Subcutaneous abdominal adipose tissue (tissue), 5 donors: ENCODE measurements at regions not wholly inside any gene's neighbourhood (a gene's known extent, or its start where the extent isn't known, plus 50 kb on each side); places are given as distances from the start of the nearest gene placed in this dataset.
A peak's percentile ranks its signal among the peaks of the same experiment; 100 is the strongest.

Experiments
- H3K27ac ChIP-seq: one replicate; pipeline ENCODE4 v1.7.0; 2013; ENCODE audit warnings: low read depth, mild to moderate bottlenecking, inconsistent platforms, low read length, moderate library complexity
- H3K27me3 ChIP-seq, 5 donors: one replicate each; pipeline ENCODE4 v1.7.0; 2013; ENCODE audit warnings: low read length in 5 of 5, inconsistent platforms in 1 of 5; ENCODE audit not compliant: control insufficient read depth in 5 of 5, insufficient read depth in 4 of 5
- H3K36me3 ChIP-seq, 5 donors: one replicate each; pipeline ENCODE4 v1.7.0; 2013; ENCODE audit warnings: low read length in 5 of 5; ENCODE audit not compliant: control insufficient read depth in 5 of 5, insufficient read depth in 5 of 5
- H3K4me1 ChIP-seq, 5 donors: one replicate each; pipeline ENCODE4 v1.7.0; 2013; ENCODE audit warnings: low read length in 5 of 5, mild to moderate bottlenecking in 3 of 5, moderate library complexity in 1 of 5; ENCODE audit not compliant: control insufficient read depth in 5 of 5, insufficient read depth in 5 of 5
- H3K4me3 ChIP-seq, 5 donors: one replicate each; pipeline ENCODE4 v1.7.0; 2013; ENCODE audit warnings: low read length in 5 of 5, low read depth in 1 of 5
- H3K9ac ChIP-seq, 5 donors: one replicate each; pipeline ENCODE4 v1.7.0; 2013; ENCODE audit warnings: low read length in 5 of 5, mild to moderate bottlenecking in 4 of 5, moderate library complexity in 3 of 5
- H3K9me3 ChIP-seq, 5 donors: one replicate each; pipeline ENCODE4 v1.7.0; 2013; ENCODE audit warnings: low read length in 5 of 5; ENCODE audit not compliant: control insufficient read depth in 5 of 5
- donor health status: healthy.
- donor health status: healthy.
- donor health status: healthy.
- donor health status: healthy.
- donor health status: healthy.

DNA sequence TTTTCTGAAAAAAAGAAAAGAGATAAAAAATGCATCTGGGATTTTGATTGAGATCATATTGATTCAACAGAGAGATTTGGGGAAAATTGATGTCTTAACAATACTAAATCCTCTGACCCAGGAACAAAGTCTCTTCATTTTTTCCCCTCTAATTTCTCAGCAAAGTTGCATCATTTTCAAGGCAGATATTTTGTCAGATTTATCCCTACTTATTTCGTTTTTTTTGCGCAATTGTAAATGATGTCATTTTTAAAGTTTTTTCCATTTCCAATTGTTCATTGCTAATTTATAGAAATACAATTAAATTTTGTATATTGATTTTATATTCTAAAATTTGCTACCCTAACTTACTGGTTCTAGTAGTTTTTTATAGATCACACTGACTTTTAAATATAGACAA lies 97.7 kb upstream of the TMEM170B start:
- Histone ChIP-seq H3K9ac (no peak overlapping the region), H3K36me3 (no peaks in the 10 kb centered on the region), H3K9me3 (no peaks in the 10 kb centered on the region), H3K27ac (no peak overlapping the region), H3K4me1 (peaks cover 0 to 20% (median 13%) of the 10 kb centered on the region in 5 donors), H3K27me3 (no peaks in the 10 kb centered on the region), H3K4me3 (no peak overlapping the region)

DNA sequence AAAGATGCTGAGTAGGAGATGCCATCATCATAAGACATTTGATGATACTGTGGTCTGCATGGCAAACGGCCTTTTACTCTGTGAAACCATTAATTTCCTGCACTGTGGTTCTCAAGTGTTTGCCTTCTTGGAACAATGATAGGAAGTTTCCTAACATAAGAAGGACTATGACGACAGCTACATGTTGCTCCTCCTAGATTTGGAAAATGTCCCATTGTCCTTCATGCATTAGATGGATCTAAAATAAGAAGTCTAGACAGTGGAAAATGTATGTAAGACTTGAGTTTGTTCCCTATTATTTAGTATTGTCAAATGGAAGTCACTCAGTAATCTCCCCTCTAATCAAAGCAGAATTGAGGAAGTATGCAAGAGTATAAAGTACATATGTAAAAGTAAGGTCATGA lies 98.5 kb upstream of the TMEM170B start:
- H3K36me3 ChIP-seq: no peaks in the 10 kb centered on the region
- H3K9ac ChIP-seq: no peak overlapping the region
- no peak overlapping the region for H3K27ac ChIP-seq
- H3K9me3 ChIP-seq: no peaks in the 10 kb centered on the region
- no peak overlapping the region for H3K4me3 ChIP-seq
- H3K27me3 ChIP-seq: no peaks in the 10 kb centered on the region
- peaks cover 0 to 28% (median 20%) of the 10 kb centered on the region in 5 donors for H3K4me1 ChIP-seq

DNA sequence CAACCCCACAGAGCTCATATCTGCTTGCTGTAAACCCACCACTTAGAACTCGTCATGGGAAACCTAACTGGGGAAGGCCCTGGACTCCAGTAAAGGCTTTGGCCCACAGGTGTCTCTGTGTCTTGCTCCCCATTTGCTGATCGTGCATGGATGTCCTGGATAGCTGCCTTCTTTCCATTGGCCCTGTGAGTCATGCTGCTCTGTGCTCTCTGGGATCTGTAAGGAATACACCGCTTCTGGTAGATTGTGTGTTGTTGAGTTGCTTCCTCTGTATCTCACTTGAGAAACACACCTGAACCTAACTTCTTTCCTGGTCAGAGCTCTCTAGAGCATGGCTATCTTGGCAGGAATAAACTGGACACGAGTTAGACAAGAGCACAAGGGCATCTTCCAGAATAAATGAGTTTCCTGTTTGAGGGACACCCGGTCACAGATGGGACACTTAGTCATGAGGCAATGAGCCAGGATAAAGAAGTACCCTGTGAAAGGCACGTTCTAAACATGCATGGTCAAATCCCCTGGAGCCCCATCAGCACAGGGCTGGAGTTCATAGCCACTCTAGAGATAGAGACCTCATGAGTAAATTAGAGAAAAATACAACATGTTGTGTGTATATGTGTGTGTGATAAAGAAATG lies 99.6 kb upstream of the TMEM170B start:
- Histone ChIP-seq H3K9me3 (no peaks in the 10 kb centered on the region), H3K27ac (no peak overlapping the region), H3K4me1 (peaks cover 0 to 38% (median 30%) of the 10 kb centered on the region in 5 donors), H3K4me3 (no peak overlapping the region), H3K36me3 (no peaks in the 10 kb centered on the region), H3K9ac (no peak overlapping the region), H3K27me3 (no peaks in the 10 kb centered on the region)

DNA sequence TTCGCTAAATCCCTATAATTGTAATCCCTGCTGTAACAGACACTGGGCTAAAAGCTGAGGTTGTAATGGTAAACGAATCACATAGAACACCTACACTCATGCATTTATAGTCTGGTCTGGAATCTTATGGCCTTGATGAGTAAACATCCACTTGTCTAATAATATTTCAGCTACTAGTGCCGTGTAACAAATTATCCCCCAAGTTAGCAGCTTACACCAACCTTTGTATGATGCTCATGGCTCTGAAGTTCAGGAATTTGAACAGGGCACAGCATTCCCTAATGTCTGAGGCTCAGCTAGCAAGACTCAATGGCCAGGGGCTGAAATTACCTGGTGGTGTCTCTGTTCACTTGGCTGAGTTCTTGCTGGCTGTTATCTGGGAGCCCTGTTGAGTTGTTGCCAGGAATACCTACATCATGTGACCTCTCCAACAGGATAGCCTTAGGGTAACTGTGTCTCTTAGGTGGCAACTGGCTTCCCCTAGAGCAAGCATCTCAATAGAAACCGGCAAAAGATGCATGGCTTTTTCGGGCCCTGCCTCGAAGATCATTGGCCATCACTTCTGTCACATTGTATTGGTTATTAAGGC lies 100.9 kb upstream of the TMEM170B start:
- H3K9ac ChIP-seq: no peak overlapping the region
- no peak overlapping the region for H3K27ac ChIP-seq
- no peaks in the 10 kb centered on the region for H3K27me3 ChIP-seq
- no peak overlapping the region for H3K4me3 ChIP-seq
- H3K9me3 ChIP-seq: no peaks in the 10 kb centered on the region
- no peaks in the 10 kb centered on the region for H3K36me3 ChIP-seq
- H3K4me1 ChIP-seq: peaks cover 0 to 48% (median 43%) of the 10 kb centered on the region in 5 donors

DNA sequence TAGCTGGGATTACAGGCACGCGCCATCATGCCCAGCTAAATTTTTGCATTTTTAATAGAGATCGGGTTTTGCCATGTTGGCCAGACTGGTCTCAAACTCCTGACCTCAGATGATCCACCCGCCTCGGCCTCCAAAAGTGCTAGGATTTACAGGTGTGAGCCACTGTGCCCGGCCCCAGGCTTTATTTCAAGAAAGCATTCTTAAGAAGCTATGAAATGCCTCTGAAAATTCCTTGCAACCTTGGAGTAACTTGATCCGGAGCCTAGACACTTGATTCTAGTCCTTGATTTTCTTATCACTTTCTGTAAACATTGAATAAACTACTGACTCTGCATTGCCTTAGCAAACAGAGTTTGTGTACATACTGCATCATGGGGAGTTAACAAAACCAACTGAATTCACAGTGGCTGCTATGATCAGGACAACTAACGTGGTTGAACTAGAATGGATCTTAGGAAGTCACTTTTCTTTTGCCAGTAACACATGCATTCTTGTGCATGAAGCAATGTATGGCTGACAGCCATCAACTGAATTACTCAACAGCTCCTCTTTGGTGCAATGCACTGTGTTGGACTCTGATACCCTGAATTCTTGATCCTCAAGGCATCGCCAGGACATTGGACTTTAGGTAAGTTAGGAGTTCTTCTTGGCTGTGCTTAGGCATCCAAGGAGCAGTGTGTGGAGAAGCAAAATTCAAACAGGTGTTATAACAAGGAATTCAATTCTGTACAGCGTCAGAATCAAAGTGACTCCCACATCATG lies 102.8 kb upstream of the TMEM170B start:
- Histone ChIP-seq H3K27me3 (no peaks in the 10 kb centered on the region), H3K4me1 (peaks cover 0 to 59% (median 46%) of the 10 kb centered on the region in 5 donors), H3K4me3 (no peak overlapping the region), H3K27ac (peak overlapping the region; percentile 87), H3K9me3 (no peaks in the 10 kb centered on the region), H3K36me3 (no peaks in the 10 kb centered on the region), H3K9ac (peak overlapping the region in 1 of 5 donors; percentile 68)

DNA sequence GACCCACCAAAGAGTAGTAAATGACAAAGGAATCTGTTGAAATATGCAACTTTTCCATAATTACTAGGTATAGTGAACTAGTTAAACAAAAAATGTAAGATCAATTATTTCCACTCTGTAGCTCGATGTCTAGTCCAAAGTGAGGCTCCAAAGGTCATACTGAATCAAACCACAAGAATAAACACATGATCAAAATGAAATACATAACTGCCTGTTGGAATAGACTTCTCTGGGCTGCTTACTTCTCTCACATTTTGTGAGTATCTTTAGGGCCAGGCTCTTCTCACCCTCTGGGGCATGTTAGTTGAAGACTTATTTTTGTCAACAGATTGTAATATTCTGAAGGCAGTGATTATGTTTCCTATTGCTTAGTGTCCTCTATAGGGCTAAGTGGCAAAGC lies 103.7 kb upstream of the TMEM170B start:
- peak overlapping the region; percentile 87 for H3K27ac ChIP-seq
- H3K27me3 ChIP-seq: no peaks in the 10 kb centered on the region
- no peaks in the 10 kb centered on the region for H3K36me3 ChIP-seq
- H3K4me3 ChIP-seq: no peak overlapping the region
- H3K9me3 ChIP-seq: no peaks in the 10 kb centered on the region
- peaks cover 0 to 65% (median 49%) of the 10 kb centered on the region in 5 donors for H3K4me1 ChIP-seq
- H3K9ac ChIP-seq: peak overlapping the region in 3 of 5 donors; percentile 12 to 80 (median 48)

DNA sequence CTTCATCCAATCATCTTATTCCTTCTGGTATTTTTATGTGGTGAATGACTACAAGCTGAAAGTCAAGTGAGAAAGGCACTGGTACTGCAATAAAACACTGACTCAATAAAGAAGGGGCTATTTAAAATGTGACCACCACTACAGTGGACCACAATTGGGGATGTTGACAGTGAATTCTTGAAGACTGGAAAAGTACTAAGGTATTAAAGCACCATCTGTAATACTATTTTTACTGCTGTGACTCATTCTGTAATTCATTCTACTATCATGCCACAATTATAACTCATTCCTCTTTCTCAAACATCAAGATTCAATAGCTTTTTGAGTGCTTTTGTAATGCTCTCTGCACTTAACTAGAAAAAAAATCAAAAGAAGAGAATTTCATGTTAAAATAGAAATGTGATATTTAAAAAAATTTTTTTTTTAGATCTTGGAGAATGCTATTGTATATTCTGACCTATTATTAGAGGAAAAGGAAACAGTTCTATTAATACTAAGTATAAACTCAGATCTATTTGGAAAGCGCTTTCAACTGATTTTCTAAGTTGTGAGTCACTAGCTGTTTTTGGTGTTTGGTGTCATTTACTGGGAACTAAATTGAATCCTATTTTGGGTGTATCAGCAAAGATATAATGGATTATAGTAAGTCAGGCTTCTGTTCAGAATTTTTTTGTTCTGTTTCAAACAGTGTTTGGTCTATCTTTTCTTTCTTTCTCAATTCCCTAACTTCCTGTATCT lies 104.7 kb upstream of the TMEM170B start:
- no peaks in the 10 kb centered on the region for H3K27me3 ChIP-seq
- H3K4me1 ChIP-seq: peaks cover 6 to 70% (median 55%) of the 10 kb centered on the region in 5 donors
- no peak overlapping the region for H3K4me3 ChIP-seq
- no peaks in the 10 kb centered on the region for H3K36me3 ChIP-seq
- H3K9ac ChIP-seq: peak overlapping the region in 1 of 5 donors; percentile 80
- H3K27ac ChIP-seq: peak overlapping the region; percentile 87
- no peaks in the 10 kb centered on the region for H3K9me3 ChIP-seq

DNA sequence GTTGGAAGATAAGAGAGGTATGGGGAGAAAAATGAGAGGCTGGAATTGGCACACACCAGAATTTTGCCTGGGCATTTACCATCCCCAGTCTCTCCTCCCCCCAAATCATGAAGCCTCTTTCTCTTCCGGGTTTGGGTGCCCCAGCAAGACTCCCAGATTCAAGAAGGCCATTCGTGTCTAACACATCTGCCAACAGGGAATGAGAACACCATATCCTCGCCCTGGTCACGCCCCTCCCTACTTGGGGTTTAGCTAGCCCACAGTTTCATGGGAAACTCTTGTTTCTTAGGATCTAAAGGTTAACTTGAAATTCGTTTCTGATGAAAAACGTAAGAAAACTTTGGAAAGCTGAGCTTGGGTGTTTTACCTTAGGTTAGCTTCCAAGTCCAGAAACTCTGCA lies 105.5 kb upstream of the TMEM170B start:
- Histone ChIP-seq H3K4me1 (peaks cover 11 to 75% (median 57%) of the 10 kb centered on the region in 5 donors), H3K9ac (peak overlapping the region in 2 of 5 donors; percentile 20 to 80)

DNA sequence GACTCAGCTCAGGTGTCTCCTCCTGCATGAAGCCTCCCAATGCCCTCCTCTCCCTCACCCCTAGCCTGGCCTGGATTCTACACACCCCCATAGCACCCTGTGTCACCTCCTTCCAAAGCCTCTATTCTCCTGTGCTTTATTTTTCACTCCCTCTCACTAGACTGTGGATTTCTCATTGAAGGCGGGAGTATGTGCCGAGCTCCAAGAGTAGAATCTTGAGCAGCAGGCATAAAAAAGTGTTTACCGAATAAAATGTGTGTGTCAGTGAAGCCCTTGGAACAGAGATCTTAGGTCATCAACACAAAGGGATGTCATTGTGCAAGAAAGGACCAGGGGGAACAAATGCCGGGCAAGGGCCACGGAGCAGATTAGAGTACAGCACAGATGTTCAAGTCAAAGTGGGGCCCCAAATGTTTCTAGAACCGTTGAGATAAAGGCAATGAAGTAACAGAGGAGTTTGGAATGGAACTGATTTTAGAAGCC lies 106.1 kb upstream of the TMEM170B start:
- no peaks in the 10 kb centered on the region for H3K27me3 ChIP-seq
- H3K27ac ChIP-seq: peak overlapping the region; percentile 87
- no peaks in the 10 kb centered on the region for H3K36me3 ChIP-seq
- peak overlapping the region in 2 of 5 donors; percentile 20 to 80 for H3K9ac ChIP-seq
- H3K9me3 ChIP-seq: no peaks in the 10 kb centered on the region
- H3K4me1 ChIP-seq: peaks cover 12 to 81% (median 63%) of the 10 kb centered on the region in 5 donors
- H3K4me3 ChIP-seq: peak overlapping the region in 1 of 5 donors; percentile 20

More for the DNA sequence above, 105.5 kb upstream of the TMEM170B start:
- H3K4me3 ChIP-seq: no peak overlapping the region
- H3K9me3 ChIP-seq: no peaks in the 10 kb centered on the region
- H3K27me3 ChIP-seq: no peaks in the 10 kb centered on the region
- H3K36me3 ChIP-seq: no peaks in the 10 kb centered on the region
- H3K27ac ChIP-seq: peak overlapping the region; percentile 87
